HG03280 (cell line): ENCODE measurements at regions not wholly inside any gene's neighbourhood (a gene's known extent, or its start where the extent isn't known, plus 50 kb on each side); places are given as distances from the start of the nearest gene placed in this dataset.

Experiments
- ATAC-seq: cut with Tn5 transposase; IDR thresholded peaks from one replicate; pipeline ENCODE4 v1.9.1; 2021; ENCODE audit warnings: mild to moderate bottlenecking, moderate library complexity; ENCODE audit not compliant: unreplicated experiment

- ATAC-seq = no peak
Measured at GRCh38 chrX:69365755-69366154, 138.4 kb upstream of the NALF2 start.

- no peak for ATAC-seq
Measured at GRCh38 chrX:69365349-69365748, 138.8 kb upstream of the NALF2 start.

GRCh38 chrX:69362856-69363255 lies 141.3 kb upstream of the NALF2 start:
- no peak for ATAC-seq

GRCh38 chrX:69362354-69362753 lies 141.8 kb upstream of the NALF2 start:
- ATAC-seq = no peak

- ATAC-seq = no peak
Measured at GRCh38 chrX:69361311-69361845, 142.7 kb upstream of the NALF2 start.

- no peak for ATAC-seq
Measured at GRCh38 chrX:69357317-69357716, 146.8 kb upstream of the NALF2 start.

- no peak for ATAC-seq
Measured at GRCh38 chrX:69324851-69325250, 159.6 kb upstream of the PJA1 start.

GRCh38 chrX:69323786-69324720 lies 158.8 kb upstream of the PJA1 start:
- ATAC-seq = no peak

- no peak for ATAC-seq
Measured at GRCh38 chrX:69321789-69322188, 156.5 kb upstream of the PJA1 start.

- ATAC-seq = no peak
Measured at GRCh38 chrX:69321006-69321655, 155.9 kb upstream of the PJA1 start.

GRCh38 chrX:69320116-69320515 lies 154.9 kb upstream of the PJA1 start:
- no peak for ATAC-seq

- ATAC-seq = no peak
Measured at GRCh38 chrX:69319376-69319775, 154.1 kb upstream of the PJA1 start.

- ATAC-seq = no peak
Measured at GRCh38 chrX:69318651-69319340, 153.5 kb upstream of the PJA1 start.

- no peak for ATAC-seq
Measured at GRCh38 chrX:69317721-69318120, 152.5 kb upstream of the PJA1 start.

- no peak for ATAC-seq
Measured at GRCh38 chrX:69314436-69315348, 149.4 kb upstream of the PJA1 start.

- ATAC-seq = no peak
Measured at GRCh38 chrX:69313617-69314290, 148.5 kb upstream of the PJA1 start.

GRCh38 chrX:69311936-69312670 lies 146.8 kb upstream of the PJA1 start:
- no peak for ATAC-seq

- ATAC-seq = no peak
Measured at GRCh38 chrX:69309074-69309792, 144.0 kb upstream of the PJA1 start.
